OCI-LY3 (cell line): ENCODE measurements at regions not wholly inside any gene's neighbourhood (a gene's known extent, or its start where the extent isn't known, plus 50 kb on each side); places are given as distances from the start of the nearest gene placed in this dataset.

Source experiments
- H2AFZ ChIP-seq: fragments of 200-600, 300-600 bp; shearing (Covaris generic); 2 replicates; pipeline ENCODE4 v1.6.0; 2014; ENCODE audit warnings: antibody characterized with exemption, low read depth, low read length
- H3K27ac ChIP-seq: fragments of 200-600, 300-600 bp; sonication (generic); 2 replicates; pipeline ENCODE4 v1.5.1; 2014; ENCODE audit warnings: mild to moderate bottlenecking, low read length, moderate library complexity, mixed read lengths
- H3K27me3 ChIP-seq: fragments of 200-600, 300-600 bp; sonication (generic); 2 replicates; pipeline ENCODE4 v1.6.1; 2014; ENCODE audit warnings: low read depth, low read length, mixed read lengths
- H3K36me3 ChIP-seq: fragments of 200-600, 300-600 bp; sonication (generic); replicated peaks from 2 replicates; pipeline ENCODE3; 2014; ENCODE audit warnings: low read depth, low read length, mixed read lengths
- H3K4me1 ChIP-seq: fragments of 300-600, 200-600 bp; sonication (generic); 2 replicates; pipeline ENCODE4 v1.6.1; 2014; ENCODE audit warnings: low read length, mixed read lengths
- H3K4me2 ChIP-seq: fragments of 200-600, 300-600 bp; sonication (generic); 2 replicates; pipeline ENCODE4 v1.6.1; 2014; ENCODE audit warnings: low read length, mixed read lengths
- H3K4me3 ChIP-seq: fragments of 300-600, 200-600 bp; sonication (generic); 2 replicates; pipeline ENCODE4 v1.5.1; 2014; ENCODE audit warnings: antibody characterized with exemption, mild to moderate bottlenecking, low read length, moderate library complexity
- H3K79me2 ChIP-seq: fragments of 300-600, 200-600 bp; shearing (Covaris generic); 2 replicates; pipeline ENCODE4 v1.6.1; 2014; ENCODE audit warnings: mild to moderate bottlenecking, low read length, mixed read lengths
- H3K9ac ChIP-seq: fragments of 300-600, 200-600 bp; shearing (Covaris generic); 2 replicates; pipeline ENCODE4 v1.6.0; 2014; ENCODE audit warnings: mild to moderate bottlenecking, low read length, moderate library complexity
- H3K9me3 ChIP-seq: fragments of 200-600, 300-600 bp; shearing (Covaris generic); 2 replicates; pipeline ENCODE4 v1.6.1; 2014; ENCODE audit warnings: low read length, mixed read lengths; ENCODE audit not compliant: insufficient read depth
- H4K20me1 ChIP-seq: fragments of 200-600, 300-600 bp; sonication (generic); 2 replicates; pipeline ENCODE4 v1.6.1; 2016; ENCODE audit warnings: low read length, mixed read lengths; ENCODE audit not compliant: insufficient read depth
- CTCF ChIP-seq: fragments of 200-600, 300-600 bp; sonication (generic); IDR thresholded peaks from 2 replicates; pipeline ENCODE4 v1.5.1; 2014; ENCODE audit warnings: antibody characterized with exemption, low read length, low read depth
- EZH2phosphoT487 ChIP-seq: fragments of 200-600 bp; shearing (Covaris generic); IDR thresholded peaks from 2 replicates; pipeline ENCODE4 v1.6.1; 2018; ENCODE audit warnings: antibody characterized with exemption, mixed run types, low read depth

GRCh38 chr10:9786576-9786975 is 1231.1 kb upstream of the CELF2 start:
- no peak overlapping the region for H3K4me2 ChIP-seq
- no peak overlapping the region for H3K27ac ChIP-seq
- TF ChIP-seq EZH2phosphoT487: no peak
- TF ChIP-seq CTCF: no peak
- H3K9me3 ChIP-seq: no peaks in the 10 kb centered on the region
- no peak overlapping the region for H3K4me3 ChIP-seq
- H3K9ac ChIP-seq: no peak overlapping the region
- H3K79me2 ChIP-seq: no peaks in the 10 kb centered on the region
- no peaks in the 10 kb centered on the region for H3K27me3 ChIP-seq
- H3K36me3 ChIP-seq: no peaks in the 10 kb centered on the region
- H2AFZ ChIP-seq: no peak overlapping the region
- H4K20me1 ChIP-seq: no peaks in the 10 kb centered on the region
- no peaks in the 10 kb centered on the region for H3K4me1 ChIP-seq

- no peak overlapping the region for H3K4me2 ChIP-seq
- no peaks in the 10 kb centered on the region for H3K36me3 ChIP-seq
- H3K27me3 ChIP-seq: no peaks in the 10 kb centered on the region
- no peaks in the 10 kb centered on the region for H3K79me2 ChIP-seq
- H4K20me1 ChIP-seq: no peaks in the 10 kb centered on the region
- no peaks in the 10 kb centered on the region for H3K9me3 ChIP-seq
- H3K9ac ChIP-seq: no peak overlapping the region
- no peak for TF ChIP-seq EZH2phosphoT487
- TF ChIP-seq CTCF: no peak
- H2AFZ ChIP-seq: no peak overlapping the region
- no peak overlapping the region for H3K27ac ChIP-seq
- H3K4me3 ChIP-seq: no peak overlapping the region
- no peaks in the 10 kb centered on the region for H3K4me1 ChIP-seq
These were observed 1227.7 kb upstream of the CELF2 start for GRCh38 chr10:9789996-9790395.

GRCh38 chr10:9792181-9792580 is 1225.5 kb upstream of the CELF2 start:
- Histone ChIP-seq H3K27ac (no peak overlapping the region), H3K36me3 (no peaks in the 10 kb centered on the region), H3K9me3 (no peaks in the 10 kb centered on the region)

DNA sequence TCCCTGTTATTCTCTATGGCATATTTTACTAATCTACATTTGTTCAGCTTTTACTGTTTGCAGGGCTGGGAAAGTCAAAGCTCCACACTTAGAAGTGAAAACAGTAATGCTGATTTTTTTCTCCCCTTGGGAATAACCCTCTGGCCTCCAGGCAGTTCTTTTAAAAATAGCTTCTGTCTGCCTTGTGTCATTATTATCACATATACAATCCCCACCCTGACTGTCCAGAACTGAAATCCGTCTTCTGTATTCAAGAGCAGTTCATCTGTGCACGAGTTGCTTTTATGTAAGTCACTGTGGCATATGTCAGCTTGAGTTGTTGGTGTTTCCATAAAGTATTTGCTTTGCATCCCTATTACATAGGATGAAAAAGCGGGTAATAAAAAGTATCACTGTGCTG is 1221.1 kb upstream of the CELF2 start:
- Histone ChIP-seq H3K4me3 (no peak overlapping the region), H3K79me2 (no peaks in the 10 kb centered on the region), H3K9ac (no peak overlapping the region), H2AFZ (no peak overlapping the region), H3K27me3 (no peaks in the 10 kb centered on the region), H3K36me3 (no peaks in the 10 kb centered on the region), H3K27ac (no peak overlapping the region), H3K9me3 (no peaks in the 10 kb centered on the region), H3K4me1 (no peaks in the 10 kb centered on the region), H4K20me1 (no peaks in the 10 kb centered on the region), H3K4me2 (no peak overlapping the region)
- TF ChIP-seq CTCF (no peak), EZH2phosphoT487 (no peak)

More at GRCh38 chr10:9792181-9792580, 1225.5 kb upstream of the CELF2 start:
- TF ChIP-seq CTCF: no peak
- Histone ChIP-seq H3K79me2 (no peaks in the 10 kb centered on the region), H3K4me2 (no peak overlapping the region), H3K4me3 (no peak overlapping the region), H3K27me3 (no peaks in the 10 kb centered on the region), H2AFZ (no peak overlapping the region), H3K9ac (no peak overlapping the region), H3K4me1 (no peaks in the 10 kb centered on the region), H4K20me1 (no peaks in the 10 kb centered on the region)
